ENCODE measurements at regions not wholly inside any gene's neighbourhood (a gene's known extent, or its start where the extent isn't known, plus 50 kb on each side); places are given as distances from the start of the nearest gene placed in this dataset.
"Not testable (repeated sequence)": the region's sequence is repeated elsewhere in the genome, so short reads cannot be mapped to it uniquely, and the experiment has no call there.

DNA sequence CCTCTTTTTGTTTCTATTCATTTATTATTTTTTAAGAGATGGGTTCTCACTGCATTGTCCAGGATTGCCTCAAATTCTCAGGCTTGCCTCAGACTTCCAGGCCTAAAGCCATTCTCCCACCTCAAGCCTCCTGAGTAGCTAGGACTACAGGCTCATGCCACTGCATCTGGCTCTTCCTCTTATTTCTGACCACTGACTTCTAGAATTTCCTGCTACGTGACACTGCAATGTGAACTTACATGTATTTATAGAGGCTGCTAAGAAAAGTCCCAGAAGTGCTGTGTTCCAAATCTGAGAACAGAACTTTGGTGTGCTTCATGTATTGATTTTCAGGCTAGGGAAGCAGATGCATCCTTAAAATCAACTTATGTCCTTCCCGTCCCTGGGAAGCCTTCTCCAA, 407.4 kb downstream of the RSL24D1 start:
- H3K9me3 ChIP-seq (replicated peaks; ENCODE audit: control insufficient read depth, low read depth, low read length): no peaks in the 10 kb centered on the region
- DNase-seq: peak; percentile 67

DNA sequence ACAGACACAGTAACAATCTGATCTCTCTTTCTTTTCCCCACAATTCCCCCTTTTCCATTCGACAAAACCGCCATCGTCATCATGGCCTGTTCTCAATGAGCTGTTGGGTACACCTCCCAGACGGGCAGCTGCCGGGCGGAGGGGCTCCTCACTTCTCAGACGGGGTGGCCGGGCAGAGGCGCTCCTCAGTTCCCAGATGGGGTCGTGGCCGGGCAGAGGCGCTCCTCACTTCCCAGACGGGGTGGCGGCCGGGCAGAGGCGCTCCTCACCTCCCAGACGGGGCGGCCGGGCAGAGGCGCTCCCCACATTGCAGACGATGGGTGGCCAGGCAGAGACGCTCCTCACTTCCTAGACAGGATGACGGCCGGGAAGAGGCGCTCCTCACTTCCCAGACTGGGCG, 415.5 kb downstream of the RSL24D1 start:
- H3K36me3 ChIP-seq (ENCODE audit: control insufficient read depth, insufficient read depth, low read length); H3K4me1 ChIP-seq (ENCODE audit: control insufficient read depth, insufficient read depth, low read length); H3K27ac ChIP-seq (ENCODE audit: low read length); DNase-seq; H3K27me3 ChIP-seq (ENCODE audit: control insufficient read depth, insufficient read depth, low read length); H3K9me3 ChIP-seq (replicated peaks; ENCODE audit: control insufficient read depth, low read depth, low read length); H3K4me3 ChIP-seq (ENCODE audit: low read length): not testable (repeated sequence)
- WGBS (ENCODE audit: insufficient coverage): 98% methylated on average over 12 of the region's 26 CpGs

More for the DNA sequence above, 407.4 kb downstream of the RSL24D1 start:
- WGBS (ENCODE audit: insufficient coverage): no CpG with 5 or more reads among the region's 2 CpGs
- no peaks in the 10 kb centered on the region for H3K27me3 ChIP-seq (ENCODE audit: control insufficient read depth, insufficient read depth, low read length)
- H3K4me1 ChIP-seq (ENCODE audit: control insufficient read depth, insufficient read depth, low read length): no peaks in the 10 kb centered on the region
- H3K36me3 ChIP-seq (ENCODE audit: control insufficient read depth, insufficient read depth, low read length): no peaks in the 10 kb centered on the region
- no peak overlapping the region for H3K4me3 ChIP-seq (ENCODE audit: low read length)
- no peak overlapping the region for H3K27ac ChIP-seq (ENCODE audit: low read length)

DNA sequence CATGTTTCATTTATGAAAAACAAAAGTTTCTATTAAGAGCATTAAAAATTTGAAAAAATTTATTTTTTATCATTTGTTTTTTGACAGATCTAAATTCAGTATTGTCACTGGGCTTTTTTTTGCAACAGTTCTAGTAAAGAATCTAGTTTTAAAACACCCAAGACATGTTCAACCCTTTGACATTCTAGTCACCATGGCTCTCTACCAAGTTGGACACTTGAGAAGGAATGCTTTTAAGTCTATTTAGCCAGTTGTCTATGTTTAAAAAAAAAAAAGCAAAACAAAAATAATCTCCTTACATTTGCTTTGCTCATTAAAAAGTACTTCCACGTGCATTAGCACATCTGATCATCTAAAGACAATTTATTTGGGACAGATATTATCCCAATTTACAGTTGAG, 417.5 kb downstream of the RSL24D1 start:
- H3K4me1 ChIP-seq (ENCODE audit: control insufficient read depth, insufficient read depth, low read length): no peaks in the 10 kb centered on the region
- H3K36me3 ChIP-seq (ENCODE audit: control insufficient read depth, insufficient read depth, low read length): no peaks in the 10 kb centered on the region
- H3K27me3 ChIP-seq (ENCODE audit: control insufficient read depth, insufficient read depth, low read length): no peaks in the 10 kb centered on the region
- no peak for DNase-seq
- H3K27ac ChIP-seq (ENCODE audit: low read length): no peak overlapping the region
- no CpG with 5 or more reads among the region's 1 CpG for WGBS (ENCODE audit: insufficient coverage)
- no peak overlapping the region for H3K4me3 ChIP-seq (ENCODE audit: low read length)
- H3K9me3 ChIP-seq (replicated peaks; ENCODE audit: control insufficient read depth, low read depth, low read length): no peaks in the 10 kb centered on the region

- Histone ChIP-seq H3K36me3 (ENCODE audit: control insufficient read depth, insufficient read depth, low read length) (no peaks in the 10 kb centered on the region), H3K27me3 (ENCODE audit: control insufficient read depth, insufficient read depth, low read length) (no peaks in the 10 kb centered on the region), H3K4me1 (ENCODE audit: control insufficient read depth, insufficient read depth, low read length) (no peaks in the 10 kb centered on the region), H3K27ac (ENCODE audit: low read length) (no peak overlapping the region), H3K4me3 (ENCODE audit: low read length) (no peak overlapping the region), H3K9me3 (replicated peaks; ENCODE audit: control insufficient read depth, low read depth, low read length) (no peaks in the 10 kb centered on the region)
- 73% methylated on average over 2 of the region's 2 CpGs for WGBS (ENCODE audit: insufficient coverage)
- DNase-seq: no peak
Observed at GRCh38 chr15:54776410-54776809, 420.3 kb downstream of the RSL24D1 start.

- Histone ChIP-seq H3K27me3 (ENCODE audit: control insufficient read depth, insufficient read depth, low read length) (no peaks in the 10 kb centered on the region), H3K4me1 (ENCODE audit: control insufficient read depth, insufficient read depth, low read length) (no peaks in the 10 kb centered on the region), H3K27ac (ENCODE audit: low read length) (no peak overlapping the region), H3K4me3 (ENCODE audit: low read length) (no peak overlapping the region), H3K9me3 (replicated peaks; ENCODE audit: control insufficient read depth, low read depth, low read length) (no peaks in the 10 kb centered on the region), H3K36me3 (ENCODE audit: control insufficient read depth, insufficient read depth, low read length) (no peaks in the 10 kb centered on the region)
- DNase-seq: no peak
- WGBS (ENCODE audit: insufficient coverage): no CpG with 5 or more reads among the region's 1 CpG
Observed at GRCh38 chr15:54772663-54773062, 424.1 kb downstream of the RSL24D1 start.

DNA sequence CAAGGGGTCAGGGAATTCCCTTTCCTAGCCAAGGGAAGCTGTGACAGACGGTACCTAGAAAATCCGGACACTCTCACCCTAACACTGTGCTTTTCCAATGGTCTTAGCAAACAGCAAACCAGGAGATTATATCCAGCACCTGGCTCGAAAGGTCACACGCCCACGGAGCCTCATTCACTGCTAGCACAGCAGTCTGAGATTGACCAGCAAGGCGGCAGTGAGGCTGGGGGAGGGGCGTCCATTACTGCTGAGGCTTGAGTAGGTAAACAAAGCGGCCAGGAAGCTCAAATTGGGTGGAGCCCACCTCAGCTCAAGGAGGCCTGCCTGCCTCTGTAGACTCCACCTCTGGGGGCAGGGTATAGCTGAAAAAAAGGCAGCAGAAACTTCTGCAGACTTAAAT, 447.3 kb downstream of the RSL24D1 start:
- H3K27me3 ChIP-seq (ENCODE audit: control insufficient read depth, insufficient read depth, low read length); H3K4me1 ChIP-seq (ENCODE audit: control insufficient read depth, insufficient read depth, low read length); H3K4me3 ChIP-seq (ENCODE audit: low read length); H3K36me3 ChIP-seq (ENCODE audit: control insufficient read depth, insufficient read depth, low read length); H3K9me3 ChIP-seq (replicated peaks; ENCODE audit: control insufficient read depth, low read depth, low read length); H3K27ac ChIP-seq (ENCODE audit: low read length); DNase-seq: not testable (repeated sequence)
- 90% methylated on average over 8 of the region's 8 CpGs for WGBS (ENCODE audit: insufficient coverage)

GRCh38 chr15:54722342-54722986, 474.3 kb downstream of the RSL24D1 start:
- no peaks in the 10 kb centered on the region for H3K27me3 ChIP-seq (ENCODE audit: control insufficient read depth, insufficient read depth, low read length)
- no peaks in the 10 kb centered on the region for H3K9me3 ChIP-seq (replicated peaks; ENCODE audit: control insufficient read depth, low read depth, low read length)
- 81% methylated on average over 2 of the region's 9 CpGs for WGBS (ENCODE audit: insufficient coverage)
- no peak overlapping the region for H3K4me3 ChIP-seq (ENCODE audit: low read length)
- no peak overlapping the region for H3K27ac ChIP-seq (ENCODE audit: low read length)
- DNase-seq: no peak
- no peaks in the 10 kb centered on the region for H3K36me3 ChIP-seq (ENCODE audit: control insufficient read depth, insufficient read depth, low read length)
- H3K4me1 ChIP-seq (ENCODE audit: control insufficient read depth, insufficient read depth, low read length): no peaks in the 10 kb centered on the region

DNA sequence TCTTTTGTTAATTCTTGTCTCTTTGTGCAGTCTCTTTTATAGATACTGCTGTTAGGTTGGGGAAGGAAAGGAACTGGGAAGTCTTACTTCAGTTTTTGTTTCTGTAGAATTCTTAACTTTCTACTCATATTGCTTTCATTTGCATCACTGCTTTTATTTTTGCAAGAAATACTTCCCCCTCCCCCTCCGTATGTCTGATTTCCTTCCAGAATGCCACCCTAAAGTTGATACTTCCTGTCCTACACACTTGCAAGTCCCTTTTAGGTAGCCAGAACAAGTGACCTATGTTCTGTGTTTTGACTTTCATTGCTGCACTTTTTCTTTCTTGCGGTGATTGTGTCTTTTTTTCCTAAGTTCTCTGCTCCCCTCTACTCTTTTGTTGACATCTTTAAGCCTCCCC, 477.4 kb downstream of the RSL24D1 start:
- Histone ChIP-seq H3K27me3 (ENCODE audit: control insufficient read depth, insufficient read depth, low read length) (no peaks in the 10 kb centered on the region), H3K4me1 (ENCODE audit: control insufficient read depth, insufficient read depth, low read length) (no peaks in the 10 kb centered on the region), H3K9me3 (replicated peaks; ENCODE audit: control insufficient read depth, low read depth, low read length) (no peaks in the 10 kb centered on the region), H3K27ac (ENCODE audit: low read length) (no peak overlapping the region), H3K4me3 (ENCODE audit: low read length) (no peak overlapping the region), H3K36me3 (ENCODE audit: control insufficient read depth, insufficient read depth, low read length) (no peaks in the 10 kb centered on the region)
- 100% methylated on average over 1 of the region's 2 CpGs for whole genome bisulfite sequencing (ENCODE audit: insufficient coverage)
- DNase-seq: no peak

DNA sequence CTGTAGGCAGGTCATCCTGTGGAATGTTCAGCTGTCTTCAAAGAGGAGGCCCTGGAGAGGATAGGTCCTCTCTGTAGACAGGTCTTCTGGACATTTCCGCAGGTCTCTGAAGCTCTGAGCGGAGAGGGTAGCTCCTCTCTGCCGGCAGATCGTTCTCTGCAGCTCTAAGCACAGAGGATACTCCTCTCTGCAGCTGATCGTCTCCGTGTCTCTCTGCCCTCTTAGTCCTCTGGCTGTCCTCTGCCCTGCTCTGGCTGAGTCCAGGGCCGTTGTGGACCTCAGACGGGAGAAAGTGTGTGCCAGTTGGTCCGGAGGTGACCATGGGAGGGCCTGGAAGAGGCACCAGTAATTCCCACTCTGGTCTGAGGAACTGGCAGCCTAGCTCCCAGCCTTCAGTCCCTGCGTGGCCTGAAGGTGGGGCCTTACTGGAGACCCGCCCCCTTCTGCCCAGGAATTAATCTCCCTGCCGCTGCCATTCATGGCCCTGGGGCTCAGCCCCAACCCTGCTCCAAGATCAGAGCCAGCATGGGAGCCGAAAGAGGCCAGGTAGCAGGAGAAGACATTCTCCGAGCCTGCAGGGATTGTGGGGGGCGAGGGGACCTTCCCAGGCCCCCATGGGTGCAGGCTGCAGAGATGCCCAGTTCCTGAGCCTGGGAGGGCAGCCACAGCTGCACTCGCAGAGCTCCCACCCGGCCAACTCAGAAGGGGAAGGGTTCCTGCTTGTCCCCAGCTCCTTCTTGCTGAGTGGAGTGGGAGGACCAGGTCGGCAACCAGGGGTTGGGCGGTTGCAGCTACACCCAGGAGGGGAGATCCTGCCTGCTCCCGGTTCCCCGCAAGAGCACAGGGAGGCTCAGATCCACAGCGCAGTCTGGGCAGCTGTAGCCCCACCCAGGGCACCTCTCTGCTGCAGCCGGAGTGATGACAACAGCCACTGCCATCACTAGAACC, 488.7 kb downstream of the RSL24D1 start:
- no peak for DNase-seq
- Histone ChIP-seq H3K27ac (ENCODE audit: low read length) (no peak overlapping the region), H3K27me3 (ENCODE audit: control insufficient read depth, insufficient read depth, low read length) (no peaks in the 10 kb centered on the region), H3K9me3 (replicated peaks; ENCODE audit: control insufficient read depth, low read depth, low read length) (no peaks in the 10 kb centered on the region), H3K36me3 (ENCODE audit: control insufficient read depth, insufficient read depth, low read length) (no peaks in the 10 kb centered on the region), H3K4me3 (ENCODE audit: low read length) (no peak overlapping the region), H3K4me1 (ENCODE audit: control insufficient read depth, insufficient read depth, low read length) (no peaks in the 10 kb centered on the region)
- 88% methylated on average over 23 of the region's 23 CpGs for WGBS (ENCODE audit: insufficient coverage)

DNA sequence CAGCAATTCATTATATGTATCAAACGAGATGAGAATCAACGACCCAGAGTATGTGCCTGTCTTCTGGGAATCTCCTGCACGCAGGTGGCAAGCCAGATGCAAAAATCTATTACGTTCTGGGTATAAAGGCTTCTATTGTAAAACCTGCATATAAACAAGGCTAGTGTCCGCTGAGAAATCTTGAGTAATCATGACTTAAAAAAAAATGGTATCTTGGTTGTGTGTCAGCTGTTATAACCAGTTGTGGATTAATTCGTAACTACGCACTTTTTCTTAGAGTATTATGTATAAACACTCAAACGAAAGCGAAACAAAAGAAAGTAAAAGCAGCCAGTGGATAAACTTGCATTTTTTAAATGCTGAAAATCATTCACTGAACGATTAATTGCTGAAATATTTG, 509.1 kb downstream of the RSL24D1 start:
- no peak for DNase-seq
- no peak overlapping the region for H3K4me3 ChIP-seq (ENCODE audit: low read length)
- H3K9me3 ChIP-seq (replicated peaks; ENCODE audit: control insufficient read depth, low read depth, low read length): no peaks in the 10 kb centered on the region
- no peaks in the 10 kb centered on the region for H3K27me3 ChIP-seq (ENCODE audit: control insufficient read depth, insufficient read depth, low read length)
- H3K36me3 ChIP-seq (ENCODE audit: control insufficient read depth, insufficient read depth, low read length): no peaks in the 10 kb centered on the region
- no peaks in the 10 kb centered on the region for H3K4me1 ChIP-seq (ENCODE audit: control insufficient read depth, insufficient read depth, low read length)
- no peak overlapping the region for H3K27ac ChIP-seq (ENCODE audit: low read length)
- 70% methylated on average over 3 of the region's 10 CpGs for WGBS (ENCODE audit: insufficient coverage)

All from muscle of leg (tissue), 3 donors.